Body of pancreas (tissue), 4 donors: ENCODE measurements at regions not wholly inside any gene's neighbourhood (a gene's known extent, or its start where the extent isn't known, plus 50 kb on each side); places are given as distances from the start of the nearest gene placed in this dataset.

Experiments
- CTCF ChIP-seq, 7 experiments: fragments of 450-650 bp in 4 of 7; fragments of 200-600 bp in 3 of 7; sonication (generic) in 3 of 7; IDR thresholded peaks; one replicate each; pipeline ENCODE4 v1.5.1; 2016 to 2019; ENCODE audit warnings: antibody characterized with exemption in 7 of 7
- POLR2A ChIP-seq, 3 donors: fragments of 450-650 bp; IDR thresholded peaks; one replicate each; pipeline ENCODE4 v1.6.1; 2016; ENCODE audit warnings: antibody characterized with exemption in 3 of 3, mild to moderate bottlenecking in 2 of 3

GRCh38 chr5:87115839-87116364, 151.8 kb upstream of the RASA1 start:
- TF ChIP-seq CTCF (IDR thresholded peaks at IDR 0.05) (no peak), POLR2A (IDR thresholded peaks at IDR 0.05) (no peak)
